ENCODE measurements at regions not wholly inside any gene's neighbourhood (a gene's known extent, or its start where the extent isn't known, plus 50 kb on each side); places are given as distances from the start of the nearest gene placed in this dataset.

DNA sequence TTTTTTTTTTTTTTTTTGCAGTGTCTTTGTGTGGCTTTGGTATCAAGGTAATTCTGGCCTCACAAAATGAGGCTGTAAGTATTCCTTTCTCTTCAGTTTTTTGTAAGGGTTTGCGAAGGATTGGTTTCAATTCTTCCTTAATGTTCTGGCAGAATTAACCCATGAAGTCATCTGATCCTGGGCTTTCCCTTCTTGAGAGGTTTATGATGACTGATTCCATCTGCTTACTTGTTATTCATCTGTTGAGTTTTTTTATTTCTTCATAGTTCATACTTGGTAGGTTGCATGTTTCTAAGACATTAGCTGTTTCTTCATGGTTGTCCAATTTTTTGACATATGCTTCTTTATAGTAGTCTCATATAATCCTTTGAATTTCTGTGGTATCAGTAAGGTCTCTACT lies 181.4 kb upstream of the PDE5A start:
- TF ChIP-seq, protein P1, sequence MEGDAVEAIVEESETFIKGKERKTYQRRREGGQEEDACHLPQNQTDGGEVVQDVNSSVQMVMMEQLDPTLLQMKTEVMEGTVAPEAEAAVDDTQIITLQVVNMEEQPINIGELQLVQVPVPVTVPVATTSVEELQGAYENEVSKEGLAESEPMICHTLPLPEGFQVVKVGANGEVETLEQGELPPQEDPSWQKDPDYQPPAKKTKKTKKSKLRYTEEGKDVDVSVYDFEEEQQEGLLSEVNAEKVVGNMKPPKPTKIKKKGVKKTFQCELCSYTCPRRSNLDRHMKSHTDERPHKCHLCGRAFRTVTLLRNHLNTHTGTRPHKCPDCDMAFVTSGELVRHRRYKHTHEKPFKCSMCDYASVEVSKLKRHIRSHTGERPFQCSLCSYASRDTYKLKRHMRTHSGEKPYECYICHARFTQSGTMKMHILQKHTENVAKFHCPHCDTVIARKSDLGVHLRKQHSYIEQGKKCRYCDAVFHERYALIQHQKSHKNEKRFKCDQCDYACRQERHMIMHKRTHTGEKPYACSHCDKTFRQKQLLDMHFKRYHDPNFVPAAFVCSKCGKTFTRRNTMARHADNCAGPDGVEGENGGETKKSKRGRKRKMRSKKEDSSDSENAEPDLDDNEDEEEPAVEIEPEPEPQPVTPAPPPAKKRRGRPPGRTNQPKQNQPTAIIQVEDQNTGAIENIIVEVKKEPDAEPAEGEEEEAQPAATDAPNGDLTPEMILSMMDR (conservative IDR thresholded peaks at IDR 0.05): no peak
- no peak for TF ChIP-seq ZFX (IDR thresholded peaks at IDR 0.05)
